Fibroblast of skin of right biceps (primary cell): ENCODE measurements at regions not wholly inside any gene's neighbourhood (a gene's known extent, or its start where the extent isn't known, plus 50 kb on each side); places are given as distances from the start of the nearest gene placed in this dataset.

ENCODE experiments used
- DNase-seq: peaks from one replicate; pipeline ENCODE4 v3.0.0-alpha.2; 2013

- DNase-seq: no peak
Measured at GRCh38 chr3:116939091-116939490, 229.5 kb downstream of the TUSC7 start.

GRCh38 chr3:116939550-116939949 is 230.0 kb downstream of the TUSC7 start:
- DNase-seq: no peak

GRCh38 chr3:116940719-116941118 is 231.1 kb downstream of the TUSC7 start:
- no peak for DNase-seq

DNA sequence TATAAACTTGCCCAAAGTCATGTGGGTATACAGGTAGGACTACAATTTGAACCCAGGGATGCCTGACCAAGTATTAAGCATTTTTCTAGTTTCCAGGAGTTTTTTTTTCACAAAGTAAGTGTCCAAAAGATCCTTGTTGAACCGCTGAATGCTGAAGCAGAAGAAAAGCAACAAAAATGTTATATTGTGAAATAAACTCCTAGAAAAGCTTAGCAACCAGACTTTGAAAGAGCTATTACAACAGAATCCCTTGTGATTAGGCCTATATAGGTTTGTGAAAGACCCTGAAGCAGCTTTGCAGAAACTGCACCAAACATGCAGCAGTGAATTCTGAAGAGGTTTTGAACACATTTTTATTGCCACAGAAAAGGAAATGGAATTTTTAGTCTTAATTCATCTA is 236.8 kb downstream of the TUSC7 start:
- no peak for DNase-seq

GRCh38 chr3:116947148-116947547 is 237.6 kb downstream of the TUSC7 start:
- DNase-seq: no peak

- DNase-seq: no peak
Measured at GRCh38 chr3:116947809-116948208, 238.2 kb downstream of the TUSC7 start.

DNA sequence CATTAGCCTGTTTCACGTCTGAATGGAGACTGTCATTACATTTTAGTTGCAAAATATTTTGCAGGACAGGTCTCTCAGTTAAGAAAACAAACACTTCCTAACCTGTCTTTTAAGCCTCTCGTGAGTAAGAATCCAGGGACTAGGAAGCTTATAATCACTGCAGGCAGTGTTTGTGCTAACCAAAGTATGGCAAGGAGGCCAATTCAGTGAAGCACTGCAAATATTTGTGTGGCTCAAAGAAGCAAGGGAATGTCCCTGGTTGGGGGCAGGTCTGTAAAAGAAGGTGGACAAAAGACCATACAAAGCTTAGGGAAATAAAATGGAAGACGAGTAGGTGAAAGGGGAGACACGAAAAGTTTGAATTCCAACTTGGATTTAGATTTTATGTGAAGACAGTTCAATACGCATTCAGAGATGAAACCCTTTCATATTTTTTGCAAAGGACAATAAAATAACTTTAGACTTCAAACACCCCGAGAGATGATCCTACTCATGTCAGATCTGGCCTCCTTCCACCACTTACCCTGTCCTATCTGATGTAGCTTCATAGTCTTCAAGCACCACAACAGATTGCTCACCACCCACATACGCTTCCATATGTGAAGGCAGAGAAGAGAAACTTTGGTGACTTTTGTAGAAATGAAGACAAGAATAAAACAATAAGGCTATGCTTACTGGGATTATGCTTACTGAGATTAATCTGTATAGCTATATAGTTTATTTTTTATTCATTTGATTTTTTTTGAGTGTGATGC is 240.9 kb downstream of the TUSC7 start:
- DNase-seq: no peak

- no peak for DNase-seq
Measured at GRCh38 chr3:116951610-116952009, 242.0 kb downstream of the TUSC7 start.

GRCh38 chr3:116958291-116958690 is 248.7 kb downstream of the TUSC7 start:
- no peak for DNase-seq

DNA sequence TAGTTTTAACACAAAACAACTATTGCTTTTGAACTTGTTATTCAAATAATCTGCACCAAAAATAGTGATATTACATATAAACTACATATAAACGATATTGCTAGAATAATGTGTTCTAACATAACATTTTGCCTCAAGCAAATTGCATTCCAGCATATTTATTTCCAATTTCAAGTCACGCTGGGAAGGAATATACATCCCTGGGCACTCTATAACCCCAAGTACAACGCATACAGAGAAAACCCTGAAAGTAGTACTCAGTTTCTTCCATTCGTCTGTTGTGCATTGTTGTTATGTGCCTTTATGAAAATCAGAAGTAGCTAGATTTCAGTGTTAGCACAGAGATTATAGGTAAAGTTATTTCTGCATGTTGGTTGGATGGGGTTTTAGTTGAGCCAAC is 251.5 kb downstream of the TUSC7 start:
- no peak for DNase-seq

DNA sequence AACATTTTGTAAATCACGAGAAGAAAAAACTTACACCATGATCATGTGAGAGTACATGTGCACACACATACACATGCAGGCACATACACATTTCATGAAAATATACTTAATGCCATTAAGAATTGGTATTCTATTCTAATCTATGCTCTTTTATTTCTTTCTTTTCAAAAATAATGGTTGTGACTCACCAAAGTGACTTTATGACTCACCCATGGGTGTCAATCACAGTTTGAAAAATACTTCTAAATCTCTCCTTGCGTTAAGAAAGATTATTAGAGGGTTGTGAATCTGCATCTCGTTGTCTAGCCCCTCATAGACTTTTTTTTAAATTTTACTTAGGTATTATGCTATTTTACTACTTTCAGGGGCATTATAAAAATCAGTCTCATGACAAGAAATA is 254.2 kb downstream of the TUSC7 start:
- no peak for DNase-seq

- DNase-seq: no peak
Measured at GRCh38 chr3:116966649-116967048, 257.1 kb downstream of the TUSC7 start.

DNA sequence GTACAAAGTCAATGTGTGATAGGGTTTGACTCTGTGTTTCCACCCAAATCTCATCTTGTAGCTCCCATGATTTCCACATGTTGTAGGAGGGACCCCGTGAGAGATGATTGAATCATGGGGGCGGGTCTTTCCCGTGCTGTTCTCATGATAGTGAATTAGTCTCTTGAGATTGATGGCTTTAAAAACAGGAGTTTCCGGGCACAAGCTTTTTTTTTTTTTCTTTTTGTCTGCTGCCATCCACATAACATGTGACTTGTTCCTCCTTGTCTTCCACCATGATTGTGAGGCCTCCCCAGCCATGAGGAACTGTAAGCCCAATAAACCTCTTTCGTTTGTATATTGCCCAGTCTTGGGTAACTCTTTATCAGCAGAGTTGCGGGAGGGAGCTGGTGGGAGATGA is 259.6 kb downstream of the TUSC7 start:
- DNase-seq: no peak

DNA sequence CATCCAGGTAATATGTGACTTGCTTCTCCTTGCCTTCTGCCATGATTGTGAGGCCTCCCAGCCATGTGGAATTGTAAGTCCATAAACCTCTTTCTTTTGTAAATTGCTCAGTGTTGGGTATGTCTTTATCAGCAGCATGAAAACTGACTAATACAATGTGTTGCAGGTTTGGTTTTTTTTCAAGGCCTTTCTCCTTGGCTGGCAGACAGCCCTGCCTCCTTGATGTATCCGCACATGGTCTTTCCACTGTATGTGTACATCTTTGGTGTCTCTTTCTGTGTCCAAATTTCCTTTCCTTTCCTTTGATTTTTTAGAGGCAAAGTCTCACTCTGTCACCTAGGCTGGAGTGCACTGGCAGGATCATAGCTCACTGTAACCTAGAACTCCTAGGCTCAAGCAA is 260.1 kb downstream of the TUSC7 start:
- DNase-seq: no peak

DNA sequence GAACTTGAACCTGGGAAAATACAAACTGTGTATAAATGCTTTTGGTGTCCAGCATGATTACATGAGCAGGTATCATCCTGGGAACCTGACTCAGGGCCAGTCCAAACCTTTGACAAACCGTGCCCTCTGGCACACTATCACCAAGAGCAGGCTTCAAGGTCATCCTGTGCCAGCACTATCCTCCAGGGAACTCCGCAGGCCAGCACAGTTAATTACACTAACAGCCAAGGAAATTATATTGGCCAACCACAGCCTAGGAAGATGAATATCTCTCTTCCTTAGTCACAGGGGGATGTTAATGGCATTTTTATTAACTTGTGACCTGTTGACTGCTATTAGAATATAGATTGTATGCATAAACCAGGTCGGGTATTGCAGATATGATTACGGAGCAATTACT is 262.0 kb downstream of the TUSC7 start:
- DNase-seq: no peak

- DNase-seq: no peak
Measured at GRCh38 chr3:116974702-116975101, 265.1 kb downstream of the TUSC7 start.

GRCh38 chr3:116977441-116977840 is 267.9 kb downstream of the TUSC7 start:
- no peak for DNase-seq

- no peak for DNase-seq
Measured at GRCh38 chr3:116980099-116980498, 270.5 kb downstream of the TUSC7 start.

GRCh38 chr3:116981089-116981488 is 271.5 kb downstream of the TUSC7 start:
- no peak for DNase-seq

DNA sequence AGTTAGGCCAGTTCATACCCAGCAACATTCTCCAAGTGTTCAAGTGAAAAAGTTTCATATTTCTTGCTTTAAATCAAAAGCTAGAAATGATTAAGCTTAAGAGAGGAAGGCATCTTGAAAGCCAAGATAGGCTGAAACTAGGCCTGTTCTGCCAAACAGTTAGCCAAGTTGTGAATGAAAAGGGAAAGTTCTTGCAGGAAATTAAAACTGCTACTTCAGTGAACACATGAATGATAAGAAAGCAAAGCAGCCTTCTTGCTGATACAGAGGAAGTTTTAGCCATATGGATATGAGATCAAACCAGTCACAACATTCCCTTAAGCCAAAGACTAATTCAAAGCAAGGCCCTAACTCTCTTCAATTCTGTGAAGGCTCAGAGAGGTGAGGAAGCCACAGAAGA is 274.7 kb downstream of the TUSC7 start:
- no peak for DNase-seq

DNA sequence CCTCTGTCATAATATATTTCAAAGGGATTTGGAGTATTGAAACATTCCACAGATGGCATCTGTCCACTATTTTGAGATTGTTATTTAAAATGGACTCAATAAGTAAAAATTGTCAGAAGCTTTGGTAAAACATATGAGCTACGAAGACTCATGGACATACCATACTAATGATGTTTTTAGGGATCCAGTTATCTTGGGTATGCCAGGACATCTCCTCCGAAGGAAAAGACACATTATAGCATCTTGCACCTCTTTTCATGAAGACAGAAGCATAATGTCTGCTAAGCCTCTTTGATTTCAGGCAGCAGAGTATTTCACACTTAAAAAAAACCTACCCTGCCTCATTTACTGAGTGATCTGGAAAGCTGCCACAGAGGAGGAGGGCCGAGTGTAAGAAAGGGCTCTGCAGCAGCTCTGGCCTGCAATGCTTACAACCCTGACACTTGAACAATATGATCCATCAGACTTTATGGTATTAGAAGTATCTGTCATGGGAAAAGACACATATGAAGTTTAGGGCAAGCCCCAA is 284.8 kb downstream of the TUSC7 start:
- DNase-seq: no peak

DNA sequence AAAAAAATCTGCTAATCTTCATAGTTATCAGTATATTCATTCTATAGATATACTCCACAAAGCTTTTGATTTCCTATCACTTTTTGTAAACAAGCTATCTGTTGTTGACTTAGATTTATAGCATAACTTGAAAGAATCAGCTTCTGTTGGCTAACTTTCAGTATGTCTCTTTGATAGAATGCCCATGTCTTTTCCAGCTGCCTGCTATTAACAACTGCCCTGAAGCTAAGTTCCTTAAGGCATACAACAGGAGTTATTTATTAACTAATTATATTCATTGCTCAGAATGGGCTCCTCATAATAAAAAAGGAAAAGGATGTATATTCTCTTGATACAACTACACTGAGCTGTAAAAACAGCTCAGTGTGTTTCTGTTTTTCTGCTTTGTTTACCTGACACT is 293.9 kb downstream of the TUSC7 start:
- no peak for DNase-seq

GRCh38 chr3:117005274-117005673 is 295.7 kb downstream of the TUSC7 start:
- no peak for DNase-seq

- DNase-seq: no peak
Measured at GRCh38 chr3:117005911-117006522, 296.4 kb downstream of the TUSC7 start.

- no peak for DNase-seq
Measured at GRCh38 chr3:117010318-117010717, 300.7 kb downstream of the TUSC7 start.
